ENCODE measurements at regions not wholly inside any gene's neighbourhood (a gene's known extent, or its start where the extent isn't known, plus 50 kb on each side); places are given as distances from the start of the nearest gene placed in this dataset.

DNA sequence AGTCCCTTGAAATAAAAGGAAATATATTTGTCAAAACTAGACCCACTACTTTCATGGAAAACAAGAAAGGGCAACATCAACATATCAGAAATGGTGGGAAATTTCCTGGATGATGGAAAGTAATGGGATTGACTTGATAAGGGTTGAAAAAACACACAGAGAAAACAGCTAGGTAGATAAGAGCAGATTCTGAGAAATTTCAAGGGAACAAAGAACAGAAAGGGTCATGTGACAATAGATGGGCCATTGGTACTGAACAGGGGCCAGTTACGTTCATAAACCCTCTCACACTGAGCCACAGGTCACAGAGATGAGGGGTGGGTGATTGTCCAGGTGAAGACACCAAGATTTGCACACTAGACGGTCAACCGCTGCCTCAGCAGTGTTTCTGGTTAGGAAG, 98.7 kb downstream of the QPCT start:
- 8% methylated on average over 3 of the region's 3 CpGs for WGBS (ENCODE audit: insufficient coverage, low coverage, missing lambda C conversion rate)
- FAIRE-seq (no peak), ATAC-seq (no peak), DNase-seq (ENCODE audit: extremely low read depth in 1 of 4, low spot score in 3 of 4) (no peak)
- H3K4me2 ChIP-seq (ENCODE audit: insufficient read depth, low read length): no peak overlapping the region
- BruUV-seq (replicated peaks): no TSS peak
- CTCF ChIA-PET (ENCODE audit: low intra/inter-chr PET ratio): no interaction called here
- no peaks in the 10 kb centered on the region for H3K36me3 ChIP-seq (ENCODE audit: control insufficient read depth, insufficient read depth, low read length)
- no peaks in the 10 kb centered on the region for H3K27me3 ChIP-seq (ENCODE audit: control insufficient read depth in 2 of 2, insufficient read depth in 2 of 2, low read length in 2 of 2)
- no peak overlapping the region for H3K4me3 ChIP-seq
- no peaks in the 10 kb centered on the region for H4K20me1 ChIP-seq (replicated peaks; ENCODE audit: control insufficient read depth, insufficient read depth, low read length)
- H3K79me2 ChIP-seq (ENCODE audit: control insufficient read depth, insufficient read depth, low read length): no peaks in the 10 kb centered on the region
- H3K27ac ChIP-seq (ENCODE audit: extremely low read depth, low read depth, low read length): no peak overlapping the region
- TF ChIP-seq, protein P1, sequence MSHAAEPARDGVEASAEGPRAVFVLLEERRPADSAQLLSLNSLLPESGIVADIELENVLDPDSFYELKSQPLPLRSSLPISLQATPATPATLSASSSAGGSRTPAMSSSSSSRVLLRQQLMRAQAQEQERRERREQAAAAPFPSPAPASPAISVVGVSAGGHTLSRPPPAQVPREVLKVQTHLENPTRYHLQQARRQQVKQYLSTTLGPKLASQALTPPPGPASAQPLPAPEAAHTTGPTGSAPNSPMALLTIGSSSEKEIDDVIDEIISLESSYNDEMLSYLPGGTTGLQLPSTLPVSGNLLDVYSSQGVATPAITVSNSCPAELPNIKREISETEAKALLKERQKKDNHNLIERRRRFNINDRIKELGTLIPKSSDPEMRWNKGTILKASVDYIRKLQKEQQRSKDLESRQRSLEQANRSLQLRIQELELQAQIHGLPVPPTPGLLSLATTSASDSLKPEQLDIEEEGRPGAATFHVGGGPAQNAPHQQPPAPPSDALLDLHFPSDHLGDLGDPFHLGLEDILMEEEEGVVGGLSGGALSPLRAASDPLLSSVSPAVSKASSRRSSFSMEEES (CRISPR knock-in tag; IDR thresholded peaks at IDR 0.05): peak; percentile 69
- TF ChIP-seq BCOR (IDR thresholded peaks at IDR 0.05): no peak
- in situ Hi-C loops (cut with MboI): no loop called here
- POLR2A ChIA-PET: no interaction called here
- intact Hi-C loops (cut with micrococcal nuclease): no loop called here
- H3K4me1 ChIP-seq (replicated peaks in 1 of 2; ENCODE audit: control insufficient read depth in 2 of 2, insufficient read depth in 2 of 2, low read length in 2 of 2): no peaks in the 10 kb centered on the region
- H3K9me1 ChIP-seq (ENCODE audit: control insufficient read depth, insufficient read depth, low read length): no peaks in the 10 kb centered on the region
- H2AFZ ChIP-seq (ENCODE audit: low read depth, low read length): 0 out of 2 replicates have a peak overlapping the region, but pooled peaks have one; percentile 7
- no peaks in the 10 kb centered on the region for H3K9me3 ChIP-seq (replicated peaks; ENCODE audit: control insufficient read depth, insufficient read depth, low read depth, low read length)
- H3K9ac ChIP-seq (ENCODE audit: insufficient read depth in 1 of 2, low read depth in 2 of 2, low read length in 2 of 2): no peak overlapping the region

- Histone ChIP-seq H3K9ac (ENCODE audit: insufficient read depth in 1 of 2, low read depth in 2 of 2, low read length in 2 of 2) (no peak overlapping the region), H3K4me3 (no peak overlapping the region), H3K4me1 (replicated peaks in 1 of 2; ENCODE audit: control insufficient read depth in 2 of 2, insufficient read depth in 2 of 2, low read length in 2 of 2) (no peaks in the 10 kb centered on the region), H4K20me1 (replicated peaks; ENCODE audit: control insufficient read depth, insufficient read depth, low read length) (no peaks in the 10 kb centered on the region), H3K79me2 (ENCODE audit: control insufficient read depth, insufficient read depth, low read length) (no peaks in the 10 kb centered on the region), H3K27me3 (ENCODE audit: control insufficient read depth in 2 of 2, insufficient read depth in 2 of 2, low read length in 2 of 2) (no peaks in the 10 kb centered on the region), H3K9me1 (ENCODE audit: control insufficient read depth, insufficient read depth, low read length) (no peaks in the 10 kb centered on the region), H3K36me3 (ENCODE audit: control insufficient read depth, insufficient read depth, low read length) (no peaks in the 10 kb centered on the region), H3K4me2 (ENCODE audit: insufficient read depth, low read length) (no peak overlapping the region), H3K27ac (ENCODE audit: extremely low read depth, low read depth, low read length) (no peak overlapping the region), H2AFZ (ENCODE audit: low read depth, low read length) (no peak overlapping the region), H3K9me3 (replicated peaks; ENCODE audit: control insufficient read depth, insufficient read depth, low read depth, low read length) (no peaks in the 10 kb centered on the region)
- ATAC-seq: no peak
- intact Hi-C loops (cut with micrococcal nuclease): no loop called here
- WGBS (ENCODE audit: insufficient coverage, low coverage, missing lambda C conversion rate): 6% methylated on average over 3 of the region's 3 CpGs
- peak; percentile 29 for FAIRE-seq
- DNase-seq (ENCODE audit: extremely low read depth in 1 of 4, low spot score in 3 of 4): no peak
- in situ Hi-C loops (cut with MboI): no loop called here
- no TSS peak for BruUV-seq (replicated peaks)
- ChIA-PET POLR2A (no interaction called here), CTCF (ENCODE audit: low intra/inter-chr PET ratio) (no interaction called here)
- TF ChIP-seq ZFPM2 (CRISPR knock-in tag; IDR thresholded peaks at IDR 0.05) (no peak), CXXC5 (CRISPR knock-in tag; IDR thresholded peaks at IDR 0.05) (no peak), ZNF511 (CRISPR knock-in tag; IDR thresholded peaks at IDR 0.05) (no peak), ZFX (CRISPR knock-in tag; IDR thresholded peaks at IDR 0.05) (no peak), LCOR (CRISPR knock-in tag; IDR thresholded peaks at IDR 0.05) (no peak), ZNF184 (CRISPR knock-in tag; IDR thresholded peaks at IDR 0.05) (no peak), ZNF740 (CRISPR knock-in tag; IDR thresholded peaks at IDR 0.05) (no peak), ZNF740 (tag; IDR thresholded peaks at IDR 0.05) (no peak)
Observed at GRCh38 chr2:37447446-37447845, 103.0 kb downstream of the QPCT start.

Measured in K562 (cell line).